ENCODE measurements at regions not wholly inside any gene's neighbourhood (a gene's known extent, or its start where the extent isn't known, plus 50 kb on each side); places are given as distances from the start of the nearest gene placed in this dataset.

- H3K4me3 ChIP-seq (ENCODE audit: low read depth, low read length): no peak overlapping the region
- no peak for DNase-seq (ENCODE audit: low read depth)
These were observed 55.5 kb upstream of the MEF2C start for GRCh38 chr5:88938488-88938887.

DNA sequence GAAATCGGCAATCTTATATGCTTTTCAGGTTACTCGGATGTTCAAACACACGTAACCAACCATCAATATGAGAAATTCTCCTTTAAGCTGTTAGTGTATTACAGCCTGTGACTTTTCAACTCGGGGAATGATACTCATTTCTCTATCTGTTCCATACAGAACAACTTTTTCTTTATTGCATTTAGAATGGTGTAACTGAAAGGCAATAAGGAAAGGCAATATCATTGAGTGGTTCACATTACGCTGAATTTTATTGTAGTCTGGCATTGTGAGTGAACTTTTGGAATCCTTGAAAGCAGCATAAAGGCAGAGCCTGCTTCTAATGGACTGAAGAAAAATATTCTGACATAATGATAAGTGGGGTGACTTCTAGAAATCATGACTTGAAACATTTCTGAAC lies 54.4 kb upstream of the MEF2C start:
- no peak for DNase-seq (ENCODE audit: low read depth)
- no peak overlapping the region for H3K4me3 ChIP-seq (ENCODE audit: low read depth, low read length)

DNA sequence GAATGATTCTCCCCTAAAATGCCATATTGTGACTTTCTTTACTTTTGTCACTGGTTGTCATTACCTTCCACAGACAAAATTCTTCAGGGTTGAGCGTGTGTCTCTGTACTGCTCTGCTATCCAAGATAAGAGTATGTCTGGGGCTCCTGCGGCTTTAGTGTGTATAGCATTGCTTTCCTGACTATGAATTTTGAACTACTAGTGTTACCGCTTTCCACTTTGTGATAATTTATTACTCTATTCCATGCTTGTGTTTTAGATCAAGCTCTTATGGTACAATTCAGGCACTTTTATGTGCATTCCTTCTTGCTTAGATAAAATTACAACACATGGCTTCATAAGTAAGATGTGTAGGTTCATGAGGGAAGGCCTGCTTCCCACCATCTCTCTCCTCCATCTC lies 51.5 kb upstream of the MEF2C start:
- DNase-seq (ENCODE audit: low read depth): no peak
- H3K4me3 ChIP-seq (ENCODE audit: low read depth, low read length): no peak overlapping the region
